ENCODE measurements at regions not wholly inside any gene's neighbourhood (a gene's known extent, or its start where the extent isn't known, plus 50 kb on each side); places are given as distances from the start of the nearest gene placed in this dataset.

GRCh38 chr3:54036543-54036942 is 85.8 kb upstream of the CACNA2D3 start:
- no peak overlapping the region for H3K4me3 ChIP-seq (ENCODE audit: low read depth, low read length)
- H3K36me3 ChIP-seq (ENCODE audit: control insufficient read depth, insufficient read depth, low read length), result no peaks in the 10 kb centered on the region
- TF ChIP-seq CTCF (IDR thresholded peaks at IDR 0.05; ENCODE audit: insufficient read depth, low read length, poor library complexity, severe bottlenecking), result no peak
- no peaks in the 10 kb centered on the region for H3K27me3 ChIP-seq (ENCODE audit: control insufficient read depth, insufficient read depth, low read length)
- DNase-seq (ENCODE audit: low read depth), result no peak

- DNase-seq (ENCODE audit: low read depth), result no peak
- H3K27me3 ChIP-seq (ENCODE audit: control insufficient read depth, insufficient read depth, low read length), result no peaks in the 10 kb centered on the region
- no peak overlapping the region for H3K4me3 ChIP-seq (ENCODE audit: low read depth, low read length)
- no peaks in the 10 kb centered on the region for H3K36me3 ChIP-seq (ENCODE audit: control insufficient read depth, insufficient read depth, low read length)
- TF ChIP-seq CTCF (IDR thresholded peaks at IDR 0.05; ENCODE audit: insufficient read depth, low read length, poor library complexity, severe bottlenecking), result no peak
Observed at GRCh38 chr3:54034971-54035370, 87.4 kb upstream of the CACNA2D3 start.

- Histone ChIP-seq H3K36me3 (ENCODE audit: control insufficient read depth, insufficient read depth, low read length) (no peaks in the 10 kb centered on the region), H3K27me3 (ENCODE audit: control insufficient read depth, insufficient read depth, low read length) (no peaks in the 10 kb centered on the region), H3K4me3 (ENCODE audit: low read depth, low read length) (no peak overlapping the region)
- TF ChIP-seq CTCF (IDR thresholded peaks at IDR 0.05; ENCODE audit: insufficient read depth, low read length, poor library complexity, severe bottlenecking), result no peak
- DNase-seq (ENCODE audit: low read depth), result no peak
Observed at GRCh38 chr3:54033761-54034160, 88.6 kb upstream of the CACNA2D3 start.

GRCh38 chr3:54032598-54032997 is 89.8 kb upstream of the CACNA2D3 start:
- H3K4me3 ChIP-seq (ENCODE audit: low read depth, low read length), result no peak overlapping the region
- TF ChIP-seq CTCF (IDR thresholded peaks at IDR 0.05; ENCODE audit: insufficient read depth, low read length, poor library complexity, severe bottlenecking), result no peak
- H3K36me3 ChIP-seq (ENCODE audit: control insufficient read depth, insufficient read depth, low read length), result no peaks in the 10 kb centered on the region
- H3K27me3 ChIP-seq (ENCODE audit: control insufficient read depth, insufficient read depth, low read length), result no peaks in the 10 kb centered on the region
- no peak for DNase-seq (ENCODE audit: low read depth)

GRCh38 chr3:54028372-54028771 is 94.0 kb upstream of the CACNA2D3 start:
- no peak overlapping the region for H3K4me3 ChIP-seq (ENCODE audit: low read depth, low read length)
- no peak for DNase-seq (ENCODE audit: low read depth)
- no peaks in the 10 kb centered on the region for H3K36me3 ChIP-seq (ENCODE audit: control insufficient read depth, insufficient read depth, low read length)
- no peak for TF ChIP-seq CTCF (IDR thresholded peaks at IDR 0.05; ENCODE audit: insufficient read depth, low read length, poor library complexity, severe bottlenecking)
- no peaks in the 10 kb centered on the region for H3K27me3 ChIP-seq (ENCODE audit: control insufficient read depth, insufficient read depth, low read length)

GRCh38 chr3:54026543-54026942 is 95.8 kb upstream of the CACNA2D3 start:
- TF ChIP-seq CTCF (IDR thresholded peaks at IDR 0.05; ENCODE audit: insufficient read depth, low read length, poor library complexity, severe bottlenecking), result no peak
- DNase-seq (ENCODE audit: low read depth), result no peak

More at GRCh38 chr3:54026543-54026942, 95.8 kb upstream of the CACNA2D3 start:
- no peak overlapping the region for H3K4me3 ChIP-seq (ENCODE audit: low read depth, low read length)
- no peaks in the 10 kb centered on the region for H3K27me3 ChIP-seq (ENCODE audit: control insufficient read depth, insufficient read depth, low read length)
- H3K36me3 ChIP-seq (ENCODE audit: control insufficient read depth, insufficient read depth, low read length), result no peaks in the 10 kb centered on the region

Measured in kidney epithelial cell (primary cell).